HCT116 (cell line): ENCODE measurements at regions not wholly inside any gene's neighbourhood (a gene's known extent, or its start where the extent isn't known, plus 50 kb on each side); places are given as distances from the start of the nearest gene placed in this dataset.

ENCODE experiments used
- ATAC-seq: fragments of 200-7000 bp; cut with Tn5 transposase; 2 replicates; pipeline ENCODE4 v1.9.1; 2020; ENCODE audit warnings: mild to moderate bottlenecking, moderate library complexity
- BruUV-seq: library from RNA; stranded (reverse); fragments of 400-500 nt; replicated peaks from 2 replicates; lab custom pipeline; 2021; lab: Mats Ljungman, UMichigan
- CTCF ChIA-PET: fragments of 300-600 bp; sonication (Branson Sonifier 250); formaldehyde crosslinking; loops from one replicate; lab custom pipeline; 2021; ENCODE audit warnings: antibody characterized with exemption; lab: Charles Lee
- POLR2A ChIA-PET: fragments of 300-600, 350-600 bp; sonication (Branson Sonifier 250); formaldehyde crosslinking; loops from one replicate; lab custom pipeline; 2021; ENCODE audit warnings: antibody characterized with exemption; lab: Charles Lee
- RAD21 ChIA-PET, 2 experiments: fragments of 300-600 bp; sonication (Branson Sonifier 250); formaldehyde crosslinking; loops; one replicate each; lab custom pipeline; 2023; ENCODE audit warnings: low total read pairs in 2 of 2; ENCODE audit not compliant: uncharacterized antibody in 2 of 2, unreplicated experiment in 2 of 2, low non-redundant PET in 1 of 2; lab: Charles Lee
- DNase-seq: peaks from one replicate; pipeline ENCODE4 v3.0.0-alpha.2; 2010; ENCODE audit warnings: low read depth, low spot score
- H2AFZ ChIP-seq: fragments of 200-600 bp; shearing (Covaris generic), sonication (generic); 2 replicates; pipeline ENCODE4 v1.6.1; 2017; ENCODE audit warnings: low read depth, mixed run types, mixed read lengths, antibody characterized with exemption, low read length; ENCODE audit not compliant: poor library complexity, severe bottlenecking
- H3K27ac ChIP-seq: 2 replicates; pipeline ENCODE4 v1.5.1; 2012; ENCODE audit warnings: low read depth, low read length
- H3K27me3 ChIP-seq: fragments of 200-600 bp; sonication (generic); 2 replicates; pipeline ENCODE4 v1.6.1; 2016; ENCODE audit warnings: mixed run types, low read length, mixed read lengths; ENCODE audit not compliant: insufficient read depth
- H3K36me3 ChIP-seq, 2 experiments: fragments of 200-500 bp in 1 of 2; fragments of 200-600 bp in 1 of 2; sonication (Bioruptor generic) in 1 of 2; sonication (generic) in 1 of 2; 2 replicates each; pipeline versions ENCODE4 v1.5.1 to v1.6.1; 2014 to 2016; ENCODE audit warnings: low read length in 2 of 2, inconsistent platforms in 1 of 2, mixed read lengths in 1 of 2, mixed run types in 1 of 2; ENCODE audit not compliant: insufficient read depth in 2 of 2, control insufficient read depth in 1 of 2
- H3K4me1 ChIP-seq, 2 experiments: fragments of 200-600 bp in 1 of 2; sonication (generic) in 1 of 2; 2 replicates each; pipeline versions ENCODE4 v1.5.1 to v1.6.1; 2012 to 2017; ENCODE audit warnings: low read length in 2 of 2, inconsistent platforms in 1 of 2, mild to moderate bottlenecking in 1 of 2, mixed read lengths in 1 of 2, mixed run types in 1 of 2, moderate library complexity in 1 of 2; ENCODE audit not compliant: insufficient read depth in 2 of 2, control insufficient read depth in 1 of 2
- H3K4me2 ChIP-seq: fragments of 200-600 bp; sonication (generic); 2 replicates; pipeline ENCODE4 v1.6.1; 2017; ENCODE audit warnings: mixed run types, low read length, mixed read lengths
- H3K4me3 ChIP-seq, 2 experiments: fragments of 200-600 bp in 1 of 2; sonication (generic) in 1 of 2; replicated peaks in 1 of 2; 2 replicates each; pipeline ENCODE4 v1.5.1; 2011 to 2016; ENCODE audit warnings: low read length in 2 of 2, control low read depth in 1 of 2, low read depth in 1 of 2, mild to moderate bottlenecking in 1 of 2, mixed read lengths in 1 of 2, mixed run types in 1 of 2
- H3K79me2 ChIP-seq: fragments of 200-600 bp; sonication (generic); 2 replicates; pipeline ENCODE4 v1.6.1; 2017; ENCODE audit warnings: mild to moderate bottlenecking, mixed run types, low read length, moderate library complexity, mixed read lengths; ENCODE audit not compliant: insufficient read depth
- H3K9ac ChIP-seq: fragments of 200-600 bp; sonication (generic); 2 replicates; pipeline ENCODE4 v1.6.1; 2016; ENCODE audit warnings: low read length, mixed read lengths
- H3K9me2 ChIP-seq: fragments of 200-600 bp; sonication (generic), shearing (Covaris generic); 2 replicates; pipeline ENCODE4 v1.6.1; 2017; ENCODE audit warnings: mixed run types, mild to moderate bottlenecking, moderate library complexity; ENCODE audit not compliant: insufficient read depth
- H3K9me3 ChIP-seq, 2 experiments: fragments of 200-500 bp in 1 of 2; fragments of 200-600 bp in 1 of 2; sonication (Bioruptor generic) in 1 of 2; sonication (generic) in 1 of 2; 2 replicates each; pipeline ENCODE4 v1.6.1; 2014 to 2017; ENCODE audit warnings: low read length in 2 of 2, mixed read lengths in 2 of 2, inconsistent platforms in 1 of 2, low read depth in 1 of 2, mild to moderate bottlenecking in 1 of 2, mixed run types in 1 of 2, moderate library complexity in 1 of 2; ENCODE audit not compliant: control insufficient read depth in 1 of 2, insufficient read depth in 1 of 2
- H4K20me1 ChIP-seq: fragments of 200-600 bp; sonication (generic), shearing (Covaris generic); 2 replicates; pipeline ENCODE4 v1.6.1; 2017; ENCODE audit warnings: mixed run types, mild to moderate bottlenecking, moderate library complexity; ENCODE audit not compliant: insufficient read depth
- CBX3 ChIP-seq: IDR thresholded peaks from 2 replicates; pipeline ENCODE4 v1.6.1; 2012; ENCODE audit warnings: low read depth
- CEBPB ChIP-seq: IDR thresholded peaks from 2 replicates; pipeline ENCODE4 v1.6.1; 2012; ENCODE audit warnings: low read depth
- EZH2 ChIP-seq: fragments of 200-600 bp; sonication (generic); IDR thresholded peaks from 2 replicates; pipeline ENCODE4 v1.6.1; 2017; ENCODE audit warnings: antibody characterized with exemption, mixed run types
- FOSL1 ChIP-seq: IDR thresholded peaks from 2 replicates; pipeline ENCODE4 v1.6.1; 2012; ENCODE audit warnings: low read depth
- JUND ChIP-seq: IDR thresholded peaks from 2 replicates; pipeline ENCODE4 v1.6.1; 2012
- MAX ChIP-seq: IDR thresholded peaks from 2 replicates; pipeline ENCODE4 v1.6.1; 2012
- POLR2A ChIP-seq: IDR thresholded peaks from 2 replicates; pipeline ENCODE4 v1.7.0; 2011; ENCODE audit warnings: borderline replicate concordance; ENCODE audit not compliant: insufficient read depth, insufficient read length; ENCODE audit errors: extremely low read depth
- RAD21 ChIP-seq: IDR thresholded peaks from 2 replicates; pipeline ENCODE4 v1.6.1; 2012; ENCODE audit warnings: low read depth, mild to moderate bottlenecking
- SIN3A ChIP-seq: IDR thresholded peaks from 2 replicates; pipeline ENCODE4 v1.6.1; 2012; ENCODE audit warnings: low read depth
- SRF ChIP-seq: IDR thresholded peaks from 2 replicates; pipeline ENCODE4 v1.6.1; 2012; ENCODE audit warnings: low read depth
- TCF7L2 ChIP-seq: IDR thresholded peaks from 2 replicates; pipeline ENCODE4 v1.7.0; 2011; ENCODE audit warnings: borderline replicate concordance, inconsistent platforms; ENCODE audit not compliant: insufficient read depth, insufficient read length; ENCODE audit errors: extremely low read depth
- YY1 ChIP-seq: IDR thresholded peaks from 2 replicates; pipeline ENCODE4 v1.6.1; 2011; ENCODE audit warnings: low read length, low read depth, moderate library complexity, mild to moderate bottlenecking; ENCODE audit not compliant: insufficient replicate concordance; ENCODE audit errors: extremely low read depth
- ZBTB33 ChIP-seq: IDR thresholded peaks from 2 replicates; pipeline ENCODE4 v1.6.1; 2011; ENCODE audit warnings: mild to moderate bottlenecking, low read length, moderate library complexity; ENCODE audit not compliant: insufficient replicate concordance; ENCODE audit errors: extremely low read depth
- ZNF274 ChIP-seq: fragments of 200-500 bp; sonication (Bioruptor generic); IDR thresholded peaks from 2 replicates; pipeline ENCODE4 v1.6.1; 2014; ENCODE audit warnings: mild to moderate bottlenecking, low read depth, low read length, inconsistent platforms
- intact Hi-C: fragments of 100-400 bp; cut with micrococcal nuclease; formaldehyde crosslinking; loops from 2 replicates; pipeline ENCODE4 v1.10.0; 2022

GRCh38 chr15:29356786-29357185 is 87.2 kb upstream of the NSMCE3 start:
- ATAC-seq (no peak), DNase-seq (no peak)
- CTCF ChIA-PET, result no interaction called here
- RAD21 ChIA-PET, result no interaction called here
- Histone ChIP-seq H3K9ac (no peak overlapping the region), H4K20me1 (no peaks in the 10 kb centered on the region), H3K27ac (no peak overlapping the region), H3K4me3 (no peak overlapping the region), H3K9me3 (no peaks in the 10 kb centered on the region), H2AFZ (no peak overlapping the region), H3K27me3 (peaks cover 56% of the 10 kb centered on the region), H3K36me3 (no peaks in the 10 kb centered on the region), H3K4me1 (no peaks in the 10 kb centered on the region), H3K4me2 (no peak overlapping the region), H3K9me2 (no peaks in the 10 kb centered on the region), H3K79me2 (no peaks in the 10 kb centered on the region)
- POLR2A ChIA-PET, result no interaction called here
- no TSS peak for BruUV-seq
- intact Hi-C loops, result no loop called here
- no peak for TF ChIP-seq TCF7L2
- no peak for TF ChIP-seq EZH2
- TF ChIP-seq CEBPB, result no peak
- no peak for TF ChIP-seq POLR2A
- TF ChIP-seq ZNF274, result no peak
- TF ChIP-seq ZBTB33, result no peak
- TF ChIP-seq SIN3A, result no peak
- no peak for TF ChIP-seq FOSL1
- TF ChIP-seq CBX3, result no peak
- TF ChIP-seq MAX, result no peak
- no peak for TF ChIP-seq YY1
- TF ChIP-seq JUND, result no peak
- TF ChIP-seq RAD21, result no peak
- no peak for TF ChIP-seq SRF
